ENCODE measurements at regions not wholly inside any gene's neighbourhood (a gene's known extent, or its start where the extent isn't known, plus 50 kb on each side); places are given as distances from the start of the nearest gene placed in this dataset.

- peak in 1 of 4 donors; percentile 39 for DNase-seq
- no peaks in the 10 kb centered on the region for H3K4me1 ChIP-seq
- intact Hi-C loops (cut with DNase I) = no loop called here
- ATAC-seq = no peak
- peaks cover 0 to 7% of the 10 kb centered on the region in 2 donors for H3K9me3 ChIP-seq
- H3K36me3 ChIP-seq = no peaks in the 10 kb centered on the region
- TF ChIP-seq, protein P1, sequence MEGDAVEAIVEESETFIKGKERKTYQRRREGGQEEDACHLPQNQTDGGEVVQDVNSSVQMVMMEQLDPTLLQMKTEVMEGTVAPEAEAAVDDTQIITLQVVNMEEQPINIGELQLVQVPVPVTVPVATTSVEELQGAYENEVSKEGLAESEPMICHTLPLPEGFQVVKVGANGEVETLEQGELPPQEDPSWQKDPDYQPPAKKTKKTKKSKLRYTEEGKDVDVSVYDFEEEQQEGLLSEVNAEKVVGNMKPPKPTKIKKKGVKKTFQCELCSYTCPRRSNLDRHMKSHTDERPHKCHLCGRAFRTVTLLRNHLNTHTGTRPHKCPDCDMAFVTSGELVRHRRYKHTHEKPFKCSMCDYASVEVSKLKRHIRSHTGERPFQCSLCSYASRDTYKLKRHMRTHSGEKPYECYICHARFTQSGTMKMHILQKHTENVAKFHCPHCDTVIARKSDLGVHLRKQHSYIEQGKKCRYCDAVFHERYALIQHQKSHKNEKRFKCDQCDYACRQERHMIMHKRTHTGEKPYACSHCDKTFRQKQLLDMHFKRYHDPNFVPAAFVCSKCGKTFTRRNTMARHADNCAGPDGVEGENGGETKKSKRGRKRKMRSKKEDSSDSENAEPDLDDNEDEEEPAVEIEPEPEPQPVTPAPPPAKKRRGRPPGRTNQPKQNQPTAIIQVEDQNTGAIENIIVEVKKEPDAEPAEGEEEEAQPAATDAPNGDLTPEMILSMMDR (IDR thresholded peaks at IDR 0.05) = no peak
- no peak overlapping the region for H3K27ac ChIP-seq
- H3K27me3 ChIP-seq = no peaks in the 10 kb centered on the region
- no peak overlapping the region for H3K4me3 ChIP-seq
Measured at GRCh38 chr21:27606422-27606821, 639.5 kb upstream of the ADAMTS5 start.

- H3K4me1 ChIP-seq = peaks cover 3 to 4% of the 10 kb centered on the region in 2 donors
- no peak for ATAC-seq
Measured at GRCh38 chr21:27596196-27596595, 629.3 kb upstream of the ADAMTS5 start.

GRCh38 chr21:27595716-27596115 is 628.8 kb upstream of the ADAMTS5 start:
- DNase-seq (peak in 1 of 4 donors; percentile 2), ATAC-seq (no peak)
- no peak overlapping the region for H3K27ac ChIP-seq
- TF ChIP-seq, protein P1 (IDR thresholded peaks at IDR 0.05) = no peak
- no peak overlapping the region for H3K4me3 ChIP-seq
- peaks cover 3 to 4% of the 10 kb centered on the region in 2 donors for H3K4me1 ChIP-seq
- no peaks in the 10 kb centered on the region for H3K27me3 ChIP-seq
- no peaks in the 10 kb centered on the region for H3K36me3 ChIP-seq
- no peaks in the 10 kb centered on the region for H3K9me3 ChIP-seq
- intact Hi-C loops (cut with DNase I) = no loop called here

More at GRCh38 chr21:27596196-27596595, 629.3 kb upstream of the ADAMTS5 start:
- TF ChIP-seq, protein P1 (IDR thresholded peaks at IDR 0.05) = no peak
- intact Hi-C loops (cut with DNase I) = no loop called here
- no peaks in the 10 kb centered on the region for H3K9me3 ChIP-seq
- no peaks in the 10 kb centered on the region for H3K36me3 ChIP-seq
- no peak for DNase-seq
- H3K27me3 ChIP-seq = no peaks in the 10 kb centered on the region
- H3K4me3 ChIP-seq = no peak overlapping the region
- H3K27ac ChIP-seq = no peak overlapping the region

DNA sequence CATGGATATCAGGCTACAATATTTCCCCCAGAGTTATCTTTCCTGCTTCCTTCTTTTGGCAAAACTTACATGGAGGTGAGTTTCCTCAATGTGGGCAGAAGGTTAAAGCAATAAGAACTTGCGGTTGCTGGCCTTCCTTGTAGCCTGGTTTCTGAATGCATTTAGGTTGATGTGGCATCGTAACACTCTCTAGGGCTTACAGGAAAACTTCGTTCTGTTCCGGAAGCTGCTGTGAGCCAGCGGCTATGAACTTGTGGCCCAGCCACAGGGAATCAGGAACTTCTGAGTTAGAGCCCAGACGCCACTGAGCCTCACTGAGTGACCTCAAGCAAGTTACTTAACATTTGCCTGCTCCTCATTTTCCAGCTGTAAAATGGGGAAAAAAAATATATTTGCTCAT is 623.4 kb upstream of the ADAMTS5 start:
- DNase-seq = no peak
- intact Hi-C loops (cut with DNase I) = no loop called here
- no peaks in the 10 kb centered on the region for H3K4me1 ChIP-seq
- H3K4me3 ChIP-seq = no peak overlapping the region
- H3K9me3 ChIP-seq = no peaks in the 10 kb centered on the region
- no peaks in the 10 kb centered on the region for H3K27me3 ChIP-seq
- no peak overlapping the region for H3K27ac ChIP-seq
- TF ChIP-seq, protein P1 (IDR thresholded peaks at IDR 0.05) = no peak
- no peak for ATAC-seq
- H3K36me3 ChIP-seq = no peaks in the 10 kb centered on the region

DNA sequence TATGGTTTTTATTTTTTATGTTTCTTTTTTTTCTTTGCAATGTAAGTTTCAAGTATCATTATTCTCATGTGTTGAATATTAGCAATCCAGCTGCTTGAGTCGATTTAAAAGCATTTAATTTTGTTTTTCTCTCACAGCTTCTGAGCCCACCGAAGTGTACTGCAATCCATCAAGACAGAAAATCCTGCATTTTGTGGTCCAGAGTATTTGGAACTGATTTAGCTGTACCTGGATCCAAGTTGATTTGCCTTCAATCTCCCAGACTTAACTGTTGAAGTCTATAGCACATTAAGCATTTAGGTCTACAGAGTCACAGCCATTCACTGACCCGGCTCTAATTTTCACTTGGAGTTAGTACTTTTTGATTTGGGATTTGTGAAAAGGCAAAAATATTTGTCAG is 622.9 kb upstream of the ADAMTS5 start:
- Histone ChIP-seq H3K27me3 (no peaks in the 10 kb centered on the region), H3K9me3 (no peaks in the 10 kb centered on the region), H3K4me1 (no peaks in the 10 kb centered on the region), H3K4me3 (no peak overlapping the region), H3K36me3 (no peaks in the 10 kb centered on the region), H3K27ac (no peak overlapping the region)
- TF ChIP-seq, protein P1 (IDR thresholded peaks at IDR 0.05) = no peak
- intact Hi-C loops (cut with DNase I) = no loop called here
- DNase-seq (no peak), ATAC-seq (no peak)

Measured in left lung (tissue), 4 donors.